SU-DHL-6 (cell line): ENCODE measurements at regions not wholly inside any gene's neighbourhood (a gene's known extent, or its start where the extent isn't known, plus 50 kb on each side); places are given as distances from the start of the nearest gene placed in this dataset.

Experiments
- EZH2phosphoT487 ChIP-seq: fragments of 200-600 bp; sonication (generic), shearing (Covaris generic); conservative IDR thresholded peaks from 2 replicates; pipeline ENCODE4 v1.6.1; 2018; ENCODE audit warnings: mild to moderate bottlenecking, antibody characterized with exemption, low read length, moderate library complexity, mixed read lengths
- TF ChIP-seq, protein P1 (sequence below): fragments of 200-600 bp; sonication (generic); IDR thresholded peaks from one replicate; pipeline ENCODE4 v1.5.1; 2017; ENCODE audit warnings: antibody characterized with exemption, mild to moderate bottlenecking, low read length, moderate library complexity; ENCODE audit not compliant: insufficient read depth, poor library complexity, severe bottlenecking

DNA sequence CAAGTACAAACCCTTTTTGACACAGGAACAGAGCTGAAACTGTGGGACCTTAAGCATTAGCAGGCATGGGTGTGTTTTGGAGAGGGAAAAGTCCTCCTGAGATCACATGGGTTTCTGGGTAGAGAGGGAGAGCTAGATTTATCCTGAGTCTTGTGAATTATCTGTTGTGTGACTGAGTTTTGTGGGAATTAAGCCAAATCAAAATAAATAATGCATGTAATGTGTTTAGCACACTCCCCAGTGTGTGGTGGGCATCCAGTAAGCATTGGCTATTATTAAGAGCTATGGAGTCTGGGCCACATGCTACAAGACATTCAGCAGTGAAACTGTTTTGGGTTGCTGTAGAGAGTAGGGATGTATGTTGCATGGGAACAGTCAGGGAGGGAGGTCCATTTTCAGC, 75.3 kb upstream of the JAG1 start:
- TF ChIP-seq, protein P1, sequence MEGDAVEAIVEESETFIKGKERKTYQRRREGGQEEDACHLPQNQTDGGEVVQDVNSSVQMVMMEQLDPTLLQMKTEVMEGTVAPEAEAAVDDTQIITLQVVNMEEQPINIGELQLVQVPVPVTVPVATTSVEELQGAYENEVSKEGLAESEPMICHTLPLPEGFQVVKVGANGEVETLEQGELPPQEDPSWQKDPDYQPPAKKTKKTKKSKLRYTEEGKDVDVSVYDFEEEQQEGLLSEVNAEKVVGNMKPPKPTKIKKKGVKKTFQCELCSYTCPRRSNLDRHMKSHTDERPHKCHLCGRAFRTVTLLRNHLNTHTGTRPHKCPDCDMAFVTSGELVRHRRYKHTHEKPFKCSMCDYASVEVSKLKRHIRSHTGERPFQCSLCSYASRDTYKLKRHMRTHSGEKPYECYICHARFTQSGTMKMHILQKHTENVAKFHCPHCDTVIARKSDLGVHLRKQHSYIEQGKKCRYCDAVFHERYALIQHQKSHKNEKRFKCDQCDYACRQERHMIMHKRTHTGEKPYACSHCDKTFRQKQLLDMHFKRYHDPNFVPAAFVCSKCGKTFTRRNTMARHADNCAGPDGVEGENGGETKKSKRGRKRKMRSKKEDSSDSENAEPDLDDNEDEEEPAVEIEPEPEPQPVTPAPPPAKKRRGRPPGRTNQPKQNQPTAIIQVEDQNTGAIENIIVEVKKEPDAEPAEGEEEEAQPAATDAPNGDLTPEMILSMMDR, result no peak
- no peak for TF ChIP-seq EZH2phosphoT487
